Left ventricle myocardium inferior (tissue), 1 donor: ENCODE measurements at regions not wholly inside any gene's neighbourhood (a gene's known extent, or its start where the extent isn't known, plus 50 kb on each side); places are given as distances from the start of the nearest gene placed in this dataset.

Source experiments
- DNase-seq: peaks from one replicate; pipeline ENCODE4 v3.0.0-alpha.2; 2020
- H3K27ac ChIP-seq: fragments of 200-600 bp; replicated peaks from 2 replicates; pipeline ENCODE4 v1.8.0; 2021
- H3K27me3 ChIP-seq: fragments of 200-600 bp; 2 replicates; pipeline ENCODE4 v1.8.0; 2021; ENCODE audit warnings: low read depth
- H3K36me3 ChIP-seq: fragments of 200-600 bp; 2 replicates; pipeline ENCODE4 v1.8.0; 2021
- H3K4me1 ChIP-seq: fragments of 200-600 bp; 2 replicates; pipeline ENCODE4 v1.8.0; 2021
- H3K4me3 ChIP-seq: fragments of 200-600 bp; 2 replicates; pipeline ENCODE4 v1.8.0; 2021; ENCODE audit warnings: mild to moderate bottlenecking, moderate library complexity
- H3K9me3 ChIP-seq: fragments of 200-600 bp; replicated peaks from 2 replicates; pipeline ENCODE4 v1.8.0; 2021
- intact Hi-C: fragments of 100-400 bp; cut with micrococcal nuclease; formaldehyde crosslinking; loops from one replicate; pipeline ENCODE4 v1.11.0; 2022
- TF ChIP-seq, protein P1 (sequence below): fragments of 200-600 bp; IDR thresholded peaks from 2 replicates; pipeline ENCODE4 v1.8.0; 2021; ENCODE audit warnings: antibody characterized with exemption, mild to moderate bottlenecking, borderline replicate concordance
- donor health status: DM: no; HTN: yes; CAD: no; lungs with severe emphysema.

DNA sequence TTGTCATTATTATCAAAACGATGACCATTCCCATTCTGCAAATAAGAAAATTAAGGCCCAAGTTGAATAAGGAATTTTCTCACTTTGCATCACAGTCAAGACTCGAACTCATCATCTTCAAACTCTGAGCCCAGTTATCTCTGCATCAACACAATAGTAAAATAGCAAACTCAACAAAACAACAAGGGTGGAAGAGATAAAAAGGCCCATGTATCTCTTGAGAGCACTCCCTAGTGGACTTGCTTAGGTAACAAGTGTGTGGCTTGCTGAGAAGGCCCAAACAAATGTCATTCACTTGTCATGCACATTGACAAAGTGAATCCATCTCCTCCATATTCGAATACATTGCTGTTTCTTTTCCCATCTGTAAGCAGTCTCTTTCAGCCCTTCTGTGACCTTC, 412.0 kb upstream of the MAF start:
- TF ChIP-seq, protein P1, sequence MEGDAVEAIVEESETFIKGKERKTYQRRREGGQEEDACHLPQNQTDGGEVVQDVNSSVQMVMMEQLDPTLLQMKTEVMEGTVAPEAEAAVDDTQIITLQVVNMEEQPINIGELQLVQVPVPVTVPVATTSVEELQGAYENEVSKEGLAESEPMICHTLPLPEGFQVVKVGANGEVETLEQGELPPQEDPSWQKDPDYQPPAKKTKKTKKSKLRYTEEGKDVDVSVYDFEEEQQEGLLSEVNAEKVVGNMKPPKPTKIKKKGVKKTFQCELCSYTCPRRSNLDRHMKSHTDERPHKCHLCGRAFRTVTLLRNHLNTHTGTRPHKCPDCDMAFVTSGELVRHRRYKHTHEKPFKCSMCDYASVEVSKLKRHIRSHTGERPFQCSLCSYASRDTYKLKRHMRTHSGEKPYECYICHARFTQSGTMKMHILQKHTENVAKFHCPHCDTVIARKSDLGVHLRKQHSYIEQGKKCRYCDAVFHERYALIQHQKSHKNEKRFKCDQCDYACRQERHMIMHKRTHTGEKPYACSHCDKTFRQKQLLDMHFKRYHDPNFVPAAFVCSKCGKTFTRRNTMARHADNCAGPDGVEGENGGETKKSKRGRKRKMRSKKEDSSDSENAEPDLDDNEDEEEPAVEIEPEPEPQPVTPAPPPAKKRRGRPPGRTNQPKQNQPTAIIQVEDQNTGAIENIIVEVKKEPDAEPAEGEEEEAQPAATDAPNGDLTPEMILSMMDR, result no peak
- H3K36me3 ChIP-seq, result no peaks in the 10 kb centered on the region
- H3K27me3 ChIP-seq, result no peaks in the 10 kb centered on the region
- no peak for DNase-seq
- no peak overlapping the region for H3K27ac ChIP-seq
- H3K4me3 ChIP-seq, result no peak overlapping the region
- intact Hi-C loops, result no loop called here
- H3K4me1 ChIP-seq, result no peaks in the 10 kb centered on the region
- H3K9me3 ChIP-seq, result no peaks in the 10 kb centered on the region

DNA sequence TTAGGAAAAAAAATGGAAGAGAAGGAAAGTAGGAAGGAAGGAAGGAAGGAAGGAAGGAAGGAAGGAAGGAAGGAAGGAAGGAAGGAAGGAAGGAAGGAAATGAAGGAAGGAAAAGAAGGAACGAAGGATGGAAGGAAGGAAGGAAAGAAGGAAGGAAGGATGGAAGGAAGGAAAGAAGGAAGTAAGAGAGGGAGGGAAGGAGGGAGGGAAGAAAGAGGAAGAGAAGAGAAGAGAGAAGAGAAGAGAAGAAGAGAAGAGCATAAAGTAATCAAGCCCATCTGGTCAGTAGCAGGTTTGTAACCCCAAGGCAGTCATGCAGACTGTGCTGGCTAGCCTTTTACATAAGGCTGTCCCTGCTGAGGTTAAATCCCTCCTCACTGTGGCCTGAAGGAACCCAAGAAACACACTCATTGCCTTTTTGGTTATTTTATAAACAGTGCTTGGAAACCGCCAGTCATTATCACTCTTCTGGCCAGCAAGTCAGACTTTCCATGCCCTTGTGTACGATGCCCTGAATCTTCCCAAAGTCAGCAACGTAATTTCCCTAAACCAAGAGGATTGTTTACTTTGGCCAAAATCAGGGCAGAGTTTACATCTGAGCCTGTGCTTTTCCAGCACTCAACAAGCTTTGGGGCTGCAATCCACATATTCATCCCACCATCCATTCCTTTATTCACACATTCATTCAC, 409.6 kb upstream of the MAF start:
- Histone ChIP-seq H3K27me3 (no peaks in the 10 kb centered on the region), H3K27ac (no peak overlapping the region), H3K4me3 (no peak overlapping the region), H3K9me3 (no peaks in the 10 kb centered on the region), H3K4me1 (no peaks in the 10 kb centered on the region), H3K36me3 (no peaks in the 10 kb centered on the region)
- TF ChIP-seq, protein P1, result no peak
- intact Hi-C loops, result no loop called here
- no peak for DNase-seq

- H3K9me3 ChIP-seq, result no peaks in the 10 kb centered on the region
- no peak for DNase-seq
- TF ChIP-seq, protein P1, result no peak
- no peaks in the 10 kb centered on the region for H3K4me1 ChIP-seq
- no peak overlapping the region for H3K27ac ChIP-seq
- no peaks in the 10 kb centered on the region for H3K27me3 ChIP-seq
- intact Hi-C loops, result no loop called here
- H3K36me3 ChIP-seq, result no peaks in the 10 kb centered on the region
- no peak overlapping the region for H3K4me3 ChIP-seq
Measured at GRCh38 chr16:80008857-80009256, 408.3 kb upstream of the MAF start.

- DNase-seq, result no peak
- Histone ChIP-seq H3K27ac (no peak overlapping the region), H3K9me3 (no peaks in the 10 kb centered on the region), H3K36me3 (no peaks in the 10 kb centered on the region), H3K4me1 (no peaks in the 10 kb centered on the region), H3K4me3 (no peak overlapping the region), H3K27me3 (no peaks in the 10 kb centered on the region)
- intact Hi-C loops, result no loop called here
- TF ChIP-seq, protein P1, result no peak
Measured at GRCh38 chr16:80007231-80007630, 406.7 kb upstream of the MAF start.

DNA sequence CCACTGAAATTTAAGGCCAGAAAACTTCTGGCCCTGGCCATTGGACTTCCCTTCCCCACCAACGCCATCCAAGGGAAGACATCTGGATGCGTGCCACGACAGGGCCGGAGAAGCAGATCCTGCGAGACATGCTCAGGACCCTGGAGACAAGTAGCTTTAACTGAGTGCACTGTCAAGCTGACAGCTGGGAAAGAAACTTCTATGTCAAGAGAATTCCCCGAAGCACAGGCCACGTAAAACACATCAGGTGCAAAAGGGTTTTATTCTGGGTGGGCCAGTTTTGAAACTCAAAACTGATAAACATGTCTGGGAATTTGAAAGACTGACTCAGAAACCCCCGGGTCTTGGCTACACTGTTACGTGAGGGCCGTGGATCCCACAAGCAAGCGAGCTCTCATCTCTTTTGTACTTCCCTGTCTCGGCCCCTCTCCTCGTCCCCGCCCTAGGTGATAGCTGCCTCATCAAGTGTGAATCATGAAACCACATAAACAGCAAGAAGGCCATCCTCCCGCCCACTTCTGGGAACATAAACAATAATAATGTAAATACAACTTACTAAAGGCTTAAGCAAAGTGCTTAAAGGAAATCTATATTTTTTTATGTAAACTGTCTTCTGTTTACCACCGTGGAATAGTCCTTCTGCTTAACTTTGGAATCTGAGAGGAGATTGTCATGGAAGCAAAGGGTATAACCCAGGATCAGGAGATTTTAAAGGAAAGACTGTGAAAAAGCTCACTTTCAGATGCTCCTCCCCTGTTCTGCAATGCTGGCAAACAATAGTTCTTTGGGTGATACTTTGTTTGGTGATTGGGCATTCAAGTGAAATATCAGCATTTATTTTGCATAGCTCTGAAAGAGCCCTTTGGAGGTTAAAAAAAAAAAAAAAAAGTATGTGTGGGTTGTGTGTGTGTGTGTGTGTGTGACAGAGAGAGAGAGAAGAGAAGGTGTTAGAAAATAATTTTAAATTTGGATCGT, 406.0 kb upstream of the MAF start:
- TF ChIP-seq, protein P1, result no peak
- DNase-seq, result peak; percentile 42
- peak overlapping the region; percentile 19 for H3K27ac ChIP-seq
- intact Hi-C loops, result no loop called here
- no peaks in the 10 kb centered on the region for H3K36me3 ChIP-seq
- H3K4me1 ChIP-seq, result no peaks in the 10 kb centered on the region
- H3K27me3 ChIP-seq, result no peaks in the 10 kb centered on the region
- H3K4me3 ChIP-seq, result no peak overlapping the region
- H3K9me3 ChIP-seq, result no peaks in the 10 kb centered on the region
